ENCODE measurements at regions not wholly inside any gene's neighbourhood (a gene's known extent, or its start where the extent isn't known, plus 50 kb on each side); places are given as distances from the start of the nearest gene placed in this dataset.

DNA sequence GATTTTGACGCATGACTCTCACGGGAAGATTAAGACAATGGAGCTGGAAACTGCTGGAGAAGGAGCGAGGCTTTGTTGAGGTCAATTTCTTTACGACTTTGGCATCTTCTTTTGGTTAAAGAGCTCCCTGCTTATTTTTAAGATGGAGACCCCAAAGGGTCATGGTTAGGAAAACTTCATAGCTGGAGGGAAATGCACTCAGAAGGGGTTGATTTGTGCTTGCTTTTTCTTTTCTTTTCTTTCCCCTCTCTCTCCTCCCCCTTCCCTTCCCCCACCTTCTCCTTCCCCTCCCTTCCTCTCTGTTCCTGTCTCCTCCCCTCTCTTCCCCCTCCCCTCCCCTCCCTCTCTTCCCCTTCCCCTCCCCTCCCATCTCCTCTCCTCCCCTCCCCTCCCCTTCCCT lies 79.0 kb downstream of the TNP1 start:
- Histone ChIP-seq H3K36me3 (ENCODE audit: control insufficient read depth, insufficient read depth, low read length) (no peaks in the 10 kb centered on the region), H3K4me3 (ENCODE audit: low read depth, low read length) (no peak overlapping the region), H3K27me3 (ENCODE audit: control insufficient read depth, insufficient read depth, low read length) (peaks cover 3% of the 10 kb centered on the region)
- TF ChIP-seq, protein P1, sequence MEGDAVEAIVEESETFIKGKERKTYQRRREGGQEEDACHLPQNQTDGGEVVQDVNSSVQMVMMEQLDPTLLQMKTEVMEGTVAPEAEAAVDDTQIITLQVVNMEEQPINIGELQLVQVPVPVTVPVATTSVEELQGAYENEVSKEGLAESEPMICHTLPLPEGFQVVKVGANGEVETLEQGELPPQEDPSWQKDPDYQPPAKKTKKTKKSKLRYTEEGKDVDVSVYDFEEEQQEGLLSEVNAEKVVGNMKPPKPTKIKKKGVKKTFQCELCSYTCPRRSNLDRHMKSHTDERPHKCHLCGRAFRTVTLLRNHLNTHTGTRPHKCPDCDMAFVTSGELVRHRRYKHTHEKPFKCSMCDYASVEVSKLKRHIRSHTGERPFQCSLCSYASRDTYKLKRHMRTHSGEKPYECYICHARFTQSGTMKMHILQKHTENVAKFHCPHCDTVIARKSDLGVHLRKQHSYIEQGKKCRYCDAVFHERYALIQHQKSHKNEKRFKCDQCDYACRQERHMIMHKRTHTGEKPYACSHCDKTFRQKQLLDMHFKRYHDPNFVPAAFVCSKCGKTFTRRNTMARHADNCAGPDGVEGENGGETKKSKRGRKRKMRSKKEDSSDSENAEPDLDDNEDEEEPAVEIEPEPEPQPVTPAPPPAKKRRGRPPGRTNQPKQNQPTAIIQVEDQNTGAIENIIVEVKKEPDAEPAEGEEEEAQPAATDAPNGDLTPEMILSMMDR (IDR thresholded peaks at IDR 0.05; ENCODE audit: insufficient read depth, low read length, severe bottlenecking), result no peak
- DNase-seq (ENCODE audit: low read depth), result no peak
- FAIRE-seq, result no peak

DNA sequence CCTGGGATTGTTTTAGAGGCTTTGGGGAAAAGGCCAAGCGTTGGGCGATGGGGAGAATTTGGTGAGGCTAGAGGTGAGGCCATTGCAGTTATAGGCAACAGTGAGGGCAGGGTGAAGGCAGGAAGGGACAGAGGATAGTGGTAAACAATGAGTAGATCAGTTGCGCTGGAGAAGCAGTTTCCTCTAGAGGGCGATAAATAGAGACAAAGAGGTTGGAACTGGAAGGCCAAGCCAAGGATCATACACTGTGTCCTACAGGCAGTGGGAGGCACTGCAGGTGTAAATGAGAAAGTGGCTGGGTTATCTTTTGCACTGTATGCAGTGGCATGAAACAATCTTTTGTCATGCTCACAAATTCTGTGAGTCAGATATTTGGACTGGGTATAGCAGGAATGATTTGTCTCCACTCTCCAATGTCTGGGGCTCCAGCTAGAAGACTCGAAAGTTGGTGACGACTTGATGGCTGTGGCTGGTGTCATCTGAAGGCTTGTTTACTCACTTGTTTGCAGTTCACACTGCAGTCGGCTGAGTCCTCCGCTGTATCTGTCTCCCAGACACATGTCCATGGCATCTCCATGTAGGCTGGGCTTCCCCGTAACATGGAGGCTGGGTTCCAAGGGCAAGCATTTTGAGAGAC lies 82.1 kb downstream of the TNP1 start:
- peak; percentile 96 for FAIRE-seq
- TF ChIP-seq, protein P1 (IDR thresholded peaks at IDR 0.05; ENCODE audit: insufficient read depth, low read length, severe bottlenecking), result peak; percentile 95
- no peak overlapping the region for H3K4me3 ChIP-seq (ENCODE audit: low read depth, low read length)
- no peaks in the 10 kb centered on the region for H3K36me3 ChIP-seq (ENCODE audit: control insufficient read depth, insufficient read depth, low read length)
- peak; percentile 85 for DNase-seq (ENCODE audit: low read depth)
- H3K27me3 ChIP-seq (ENCODE audit: control insufficient read depth, insufficient read depth, low read length), result no peaks in the 10 kb centered on the region

GRCh38 chr2:216776066-216776850 lies 80.9 kb upstream of the IGFBP5 start:
- TF ChIP-seq, protein P1 (IDR thresholded peaks at IDR 0.05; ENCODE audit: insufficient read depth, low read length, severe bottlenecking), result no peak
- FAIRE-seq (no peak), DNase-seq (ENCODE audit: low read depth) (no peak)
- no peak overlapping the region for H3K4me3 ChIP-seq (ENCODE audit: low read depth, low read length)
- no peaks in the 10 kb centered on the region for H3K36me3 ChIP-seq (ENCODE audit: control insufficient read depth, insufficient read depth, low read length)
- H3K27me3 ChIP-seq (ENCODE audit: control insufficient read depth, insufficient read depth, low read length), result no peaks in the 10 kb centered on the region

DNA sequence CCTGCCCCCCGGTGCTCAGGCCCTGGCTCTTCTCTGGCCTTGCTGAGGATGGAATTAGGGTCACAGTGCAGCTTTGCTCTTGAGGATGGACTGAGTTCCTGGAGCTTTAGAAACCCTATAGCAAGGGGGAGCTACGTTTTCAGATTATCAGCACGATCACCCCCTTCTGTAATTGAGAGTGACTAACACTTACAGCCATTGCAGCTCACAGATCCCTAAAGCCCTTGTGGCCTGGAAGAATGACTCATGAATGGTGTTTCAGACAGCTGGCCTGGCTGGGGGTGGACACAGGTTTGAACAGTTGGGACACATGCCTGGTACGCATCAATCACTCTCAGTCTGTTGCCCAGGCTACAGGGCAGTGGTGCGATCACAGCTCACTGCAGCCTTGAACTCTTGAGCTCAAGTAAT lies 79.7 kb upstream of the IGFBP5 start:
- Histone ChIP-seq H3K4me3 (ENCODE audit: low read depth, low read length) (no peak overlapping the region), H3K36me3 (ENCODE audit: control insufficient read depth, insufficient read depth, low read length) (no peaks in the 10 kb centered on the region), H3K27me3 (ENCODE audit: control insufficient read depth, insufficient read depth, low read length) (no peaks in the 10 kb centered on the region)
- DNase-seq (ENCODE audit: low read depth), result peak; percentile 80
- TF ChIP-seq, protein P1 (IDR thresholded peaks at IDR 0.05; ENCODE audit: insufficient read depth, low read length, severe bottlenecking), result no peak
- FAIRE-seq, result no peak

- no peak for DNase-seq (ENCODE audit: low read depth)
- no peaks in the 10 kb centered on the region for H3K27me3 ChIP-seq (ENCODE audit: control insufficient read depth, insufficient read depth, low read length)
- TF ChIP-seq, protein P1 (IDR thresholded peaks at IDR 0.05; ENCODE audit: insufficient read depth, low read length, severe bottlenecking), result no peak
- no peak for FAIRE-seq
- H3K4me3 ChIP-seq (ENCODE audit: low read depth, low read length), result no peak overlapping the region
- no peaks in the 10 kb centered on the region for H3K36me3 ChIP-seq (ENCODE audit: control insufficient read depth, insufficient read depth, low read length)
These were observed 79.3 kb upstream of the IGFBP5 start for GRCh38 chr2:216774620-216775019.

Data from bronchial epithelial cell (primary cell).